NT2/D1 (cell line): ENCODE measurements at regions not wholly inside any gene's neighbourhood (a gene's known extent, or its start where the extent isn't known, plus 50 kb on each side); places are given as distances from the start of the nearest gene placed in this dataset.

Source experiments
- SUZ12 ChIP-seq: IDR thresholded peaks from 2 replicates; pipeline ENCODE4 v1.6.1; 2011; ENCODE audit not compliant: insufficient read length, insufficient read depth; ENCODE audit errors: extremely low read depth
- YY1 ChIP-seq: IDR thresholded peaks from 2 replicates; pipeline ENCODE4 v1.6.1; 2011; ENCODE audit not compliant: insufficient read length, insufficient read depth
- ZNF274 ChIP-seq: IDR thresholded peaks from 2 replicates; pipeline ENCODE4 v1.6.1; 2011; ENCODE audit warnings: mild to moderate bottlenecking, low read depth, low read length

GRCh38 chr10:118840071-118840775, 85.5 kb upstream of the CACUL1 start:
- TF ChIP-seq ZNF274: no peak
- no peak for TF ChIP-seq SUZ12
- no peak for TF ChIP-seq YY1
